GM19351 (cell line): ENCODE measurements at regions not wholly inside any gene's neighbourhood (a gene's known extent, or its start where the extent isn't known, plus 50 kb on each side); places are given as distances from the start of the nearest gene placed in this dataset.
A peak's percentile ranks its signal among the peaks of the same experiment; 100 is the strongest.

Experiments
- ATAC-seq: cut with Tn5 transposase; IDR thresholded peaks from one replicate; pipeline ENCODE4 v1.9.1; 2021; ENCODE audit warnings: mild to moderate bottlenecking, moderate library complexity; ENCODE audit not compliant: unreplicated experiment

GRCh38 chr1:58908561-58909560 lies 125.0 kb upstream of the JUN start:
- no peak for ATAC-seq

- no peak for ATAC-seq
Observed at GRCh38 chr1:58909914-58910681, 126.3 kb upstream of the JUN start.

GRCh38 chr1:58911841-58912499 lies 128.1 kb upstream of the JUN start:
- no peak for ATAC-seq

GRCh38 chr1:58914925-58915324 lies 131.1 kb upstream of the JUN start:
- no peak for ATAC-seq

GRCh38 chr1:58917436-58917835 lies 133.6 kb upstream of the JUN start:
- ATAC-seq, result no peak

GRCh38 chr1:58919226-58919958 lies 135.5 kb upstream of the JUN start:
- ATAC-seq, result no peak

GRCh38 chr1:58919959-58920321 lies 136.1 kb upstream of the JUN start:
- no peak for ATAC-seq

GRCh38 chr1:58921342-58921741 lies 137.5 kb upstream of the JUN start:
- ATAC-seq, result no peak

GRCh38 chr1:58921751-58922150 lies 137.9 kb upstream of the JUN start:
- ATAC-seq, result no peak

- ATAC-seq, result peak; percentile 51
Observed at GRCh38 chr1:58922302-58923089, 138.6 kb upstream of the JUN start.

GRCh38 chr1:58923090-58923470 lies 139.2 kb upstream of the JUN start:
- ATAC-seq, result no peak

GRCh38 chr1:58924016-58924565 lies 140.2 kb upstream of the JUN start:
- no peak for ATAC-seq

GRCh38 chr1:58924821-58925220 lies 141.0 kb upstream of the JUN start:
- ATAC-seq, result no peak

GRCh38 chr1:58925247-58925646 lies 141.4 kb upstream of the JUN start:
- ATAC-seq, result no peak

GRCh38 chr1:58926152-58926551 lies 142.3 kb upstream of the JUN start:
- no peak for ATAC-seq

- no peak for ATAC-seq
Observed at GRCh38 chr1:58927041-58927721, 143.3 kb upstream of the JUN start.

- no peak for ATAC-seq
Observed at GRCh38 chr1:58927722-58928085, 143.9 kb upstream of the JUN start.

- no peak for ATAC-seq
Observed at GRCh38 chr1:58928514-58928913, 144.7 kb upstream of the JUN start.

- no peak for ATAC-seq
Observed at GRCh38 chr1:58929671-58930325, 146.0 kb upstream of the JUN start.
